Aorta (tissue), 5 donors: ENCODE measurements at regions not wholly inside any gene's neighbourhood (a gene's known extent, or its start where the extent isn't known, plus 50 kb on each side); places are given as distances from the start of the nearest gene placed in this dataset.
"Not testable (repeated sequence)": the region's sequence is repeated elsewhere in the genome, so short reads cannot be mapped to it uniquely, and the experiment has no call there.

Experiments
- ATAC-seq: fragments of 200-7000 bp; cut with Tn5 transposase; one replicate; pipeline ENCODE4 v1.9.1; 2022; ENCODE audit warnings: moderate library complexity; ENCODE audit not compliant: low FRiP score
- DNase-seq, 2 donors: peaks; one replicate each; pipeline ENCODE4 v3.0.0-alpha.2; 2020
- H3K27ac ChIP-seq, 2 donors: one replicate each; pipeline ENCODE4 v1.5.1; 2013; ENCODE audit warnings: low read length in 2 of 2, mild to moderate bottlenecking in 2 of 2, moderate library complexity in 2 of 2, control low read depth in 1 of 2, inconsistent platforms in 1 of 2, low read depth in 1 of 2
- H3K27me3 ChIP-seq, 2 donors: one replicate each; pipeline ENCODE4 v1.6.1; 2013; ENCODE audit warnings: control low read depth in 1 of 2, low read length in 1 of 2, mild to moderate bottlenecking in 1 of 2, moderate library complexity in 1 of 2; ENCODE audit not compliant: insufficient read depth in 2 of 2, control insufficient read depth in 1 of 2
- H3K36me3 ChIP-seq, 2 donors: one replicate each; pipeline ENCODE4 v1.6.1; 2013; ENCODE audit warnings: control low read depth in 1 of 2, low read length in 1 of 2, mild to moderate bottlenecking in 1 of 2; ENCODE audit not compliant: insufficient read depth in 2 of 2, control insufficient read depth in 1 of 2
- H3K4me1 ChIP-seq, 2 donors: one replicate each; pipeline ENCODE4 v1.6.1; 2013; ENCODE audit warnings: low read length in 2 of 2, control low read depth in 1 of 2, mild to moderate bottlenecking in 1 of 2, moderate library complexity in 1 of 2; ENCODE audit not compliant: insufficient read depth in 2 of 2, control insufficient read depth in 1 of 2
- H3K4me3 ChIP-seq, 2 donors: one replicate each; pipeline ENCODE4 v1.5.1; 2013; ENCODE audit warnings: low read length in 2 of 2, control low read depth in 1 of 2, mild to moderate bottlenecking in 1 of 2
- H3K9me3 ChIP-seq: one replicate; pipeline ENCODE4 v1.6.1; 2013; ENCODE audit warnings: mild to moderate bottlenecking, low read length; ENCODE audit not compliant: control insufficient read depth
- WGBS, 2 donors: extraction: QIAGEN DNeasy Blood & Tissue Kit; methylation state at CpG; one replicate each; pipeline ENCODE4 v1.1.7; 2013; 5-methylcytosine and 5-hydroxymethylcytosine counted together
- intact Hi-C, 2 donors: fragments of 100-400 bp; cut with DNase I; formaldehyde crosslinking; loops; one replicate each; pipeline versions ENCODE4 v1.14.2 to v1.15.0; 2022
- donor health status: healthy with polysubstance abuse.
- donor health status: Bipolar disorder and iron deficiency.
- donor health status: DM: no; HTN: no; CAD: no.
- donor health status: DM: no; HTN: no; CAD: no.
- donor health status: DM: yes; HTN: yes; CAD: no.

GRCh38 chr4:13731019-13731418 lies 103.5 kb upstream of the BOD1L1 start:
- Histone ChIP-seq H3K27ac (no peak overlapping the region), H3K4me1 (no peaks in the 10 kb centered on the region), H3K9me3 (no peaks in the 10 kb centered on the region), H3K27me3 (no peaks in the 10 kb centered on the region), H3K36me3 (no peaks in the 10 kb centered on the region), H3K4me3 (no peak overlapping the region)
- 94 to 100% methylated on average over 1 of the region's 1 CpG for WGBS, 2 donors
- intact Hi-C loops = no loop called here
- no peak for DNase-seq
- no peak for ATAC-seq

GRCh38 chr4:13733817-13734216 lies 106.3 kb upstream of the BOD1L1 start:
- H3K36me3 ChIP-seq = no peaks in the 10 kb centered on the region
- no peak overlapping the region for H3K27ac ChIP-seq
- DNase-seq (no peak), ATAC-seq (no peak)
- H3K4me3 ChIP-seq = no peak overlapping the region
- WGBS, 2 donors = 28 to 48% methylated on average over 1 of the region's 1 CpG
- H3K9me3 ChIP-seq = no peaks in the 10 kb centered on the region
- H3K27me3 ChIP-seq = no peaks in the 10 kb centered on the region
- intact Hi-C loops = no loop called here
- no peaks in the 10 kb centered on the region for H3K4me1 ChIP-seq

DNA sequence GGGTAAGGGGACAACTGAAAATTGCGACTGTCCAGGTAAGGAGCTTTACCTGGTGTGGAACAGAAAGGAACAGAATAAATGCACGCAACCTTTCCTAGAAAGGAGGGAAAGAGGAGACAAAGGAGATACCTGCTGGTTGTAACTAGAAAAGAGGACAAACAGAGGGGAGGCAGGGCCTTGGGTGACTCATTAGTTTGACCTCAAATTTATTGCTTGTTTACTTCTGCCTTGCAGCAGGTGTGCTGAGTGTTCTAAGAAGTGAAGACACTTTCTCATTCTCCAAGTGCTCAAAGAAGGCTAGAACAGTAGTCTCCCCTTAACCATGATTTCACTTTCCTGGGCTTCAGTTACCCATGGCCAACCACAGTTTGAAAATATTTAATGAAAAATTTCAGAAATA lies 123.1 kb upstream of the BOD1L1 start:
- Histone ChIP-seq H3K27me3 (no peaks in the 10 kb centered on the region), H3K27ac (no peak overlapping the region), H3K4me3 (no peak overlapping the region), H3K4me1 (no peaks in the 10 kb centered on the region), H3K36me3 (no peaks in the 10 kb centered on the region), H3K9me3 (peaks cover under 1% of the 10 kb centered on the region)
- WGBS, 2 donors = 54 to 68% methylated on average over 2 of the region's 2 CpGs
- no peak for ATAC-seq
- intact Hi-C loops = no loop called here
- no peak for DNase-seq

DNA sequence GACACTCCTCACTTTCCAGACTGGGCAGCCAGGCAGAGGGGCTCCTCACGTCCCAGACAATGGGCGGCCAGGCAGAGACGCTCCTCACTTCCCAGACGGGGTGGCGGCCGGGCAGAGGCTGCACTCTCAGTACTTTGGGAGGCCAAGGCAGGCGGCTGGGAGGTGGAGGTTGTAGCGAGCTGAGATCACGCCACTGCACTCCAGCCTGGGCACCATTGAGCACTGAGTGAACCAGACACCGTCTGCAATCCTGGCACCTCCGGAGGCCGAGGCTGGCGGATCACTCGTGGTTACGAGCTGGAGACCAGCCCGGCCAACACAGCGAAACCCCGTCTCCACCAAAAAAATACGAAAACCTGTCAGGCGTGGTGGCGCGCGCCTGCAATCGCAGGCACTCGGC lies 134.1 kb upstream of the BOD1L1 start:
- DNase-seq, H3K36me3 ChIP-seq, H3K4me3 ChIP-seq, intact Hi-C loops, H3K27me3 ChIP-seq, H3K27ac ChIP-seq, ATAC-seq, H3K4me1 ChIP-seq, H3K9me3 ChIP-seq: not testable (repeated sequence)
- WGBS, 2 donors = 91% methylated on average over 23 to 25 of the region's 25 CpGs

DNA sequence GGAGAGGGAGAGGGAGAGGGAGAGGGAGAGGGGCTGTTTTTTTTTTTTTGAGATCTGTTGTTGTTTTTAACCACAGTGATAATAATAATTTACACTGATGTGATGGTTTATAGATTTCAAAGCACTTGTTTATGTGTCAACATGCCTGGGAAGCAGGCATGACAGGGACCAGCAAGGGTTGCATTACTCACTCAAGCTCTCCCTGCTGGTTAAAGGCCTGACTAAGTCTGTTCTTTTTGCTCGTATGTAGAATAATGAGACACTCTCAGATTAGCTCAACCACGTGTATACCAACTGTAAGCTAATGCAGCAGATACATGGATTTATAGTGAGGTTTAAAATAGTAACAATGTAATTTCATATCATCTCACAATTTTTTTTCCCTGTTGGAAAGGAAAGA lies 134.6 kb upstream of the BOD1L1 start:
- intact Hi-C loops = no loop called here
- ATAC-seq = no peak
- 84 to 85% methylated on average over 2 of the region's 2 CpGs for WGBS, 2 donors

GRCh38 chr4:13763707-13764106 lies 136.2 kb upstream of the BOD1L1 start:
- intact Hi-C loops = no loop called here
- Histone ChIP-seq H3K27me3 (no peaks in the 10 kb centered on the region), H3K4me1 (no peaks in the 10 kb centered on the region), H3K9me3 (no peaks in the 10 kb centered on the region), H3K36me3 (no peaks in the 10 kb centered on the region), H3K27ac (no peak overlapping the region), H3K4me3 (no peak overlapping the region)
- 82 to 85% methylated on average over 1 of the region's 1 CpG for WGBS, 2 donors
- no peak for ATAC-seq
- DNase-seq = no peak

More for the DNA sequence above, 134.6 kb upstream of the BOD1L1 start:
- DNase-seq = no peak
- H3K4me3 ChIP-seq = no peak overlapping the region
- H3K9me3 ChIP-seq = no peaks in the 10 kb centered on the region
- H3K27me3 ChIP-seq = no peaks in the 10 kb centered on the region
- no peaks in the 10 kb centered on the region for H3K4me1 ChIP-seq
- no peak overlapping the region for H3K27ac ChIP-seq
- H3K36me3 ChIP-seq = no peaks in the 10 kb centered on the region

- Histone ChIP-seq H3K27me3 (no peaks in the 10 kb centered on the region), H3K27ac (no peak overlapping the region), H3K9me3 (no peaks in the 10 kb centered on the region), H3K36me3 (no peaks in the 10 kb centered on the region), H3K4me1 (no peaks in the 10 kb centered on the region), H3K4me3 (no peak overlapping the region)
- 46 to 55% methylated on average over 4 of the region's 4 CpGs for WGBS, 2 donors
- intact Hi-C loops = no loop called here
- DNase-seq = no peak
- ATAC-seq = no peak
Observed at GRCh38 chr4:13765539-13765938, 138.0 kb upstream of the BOD1L1 start.

DNA sequence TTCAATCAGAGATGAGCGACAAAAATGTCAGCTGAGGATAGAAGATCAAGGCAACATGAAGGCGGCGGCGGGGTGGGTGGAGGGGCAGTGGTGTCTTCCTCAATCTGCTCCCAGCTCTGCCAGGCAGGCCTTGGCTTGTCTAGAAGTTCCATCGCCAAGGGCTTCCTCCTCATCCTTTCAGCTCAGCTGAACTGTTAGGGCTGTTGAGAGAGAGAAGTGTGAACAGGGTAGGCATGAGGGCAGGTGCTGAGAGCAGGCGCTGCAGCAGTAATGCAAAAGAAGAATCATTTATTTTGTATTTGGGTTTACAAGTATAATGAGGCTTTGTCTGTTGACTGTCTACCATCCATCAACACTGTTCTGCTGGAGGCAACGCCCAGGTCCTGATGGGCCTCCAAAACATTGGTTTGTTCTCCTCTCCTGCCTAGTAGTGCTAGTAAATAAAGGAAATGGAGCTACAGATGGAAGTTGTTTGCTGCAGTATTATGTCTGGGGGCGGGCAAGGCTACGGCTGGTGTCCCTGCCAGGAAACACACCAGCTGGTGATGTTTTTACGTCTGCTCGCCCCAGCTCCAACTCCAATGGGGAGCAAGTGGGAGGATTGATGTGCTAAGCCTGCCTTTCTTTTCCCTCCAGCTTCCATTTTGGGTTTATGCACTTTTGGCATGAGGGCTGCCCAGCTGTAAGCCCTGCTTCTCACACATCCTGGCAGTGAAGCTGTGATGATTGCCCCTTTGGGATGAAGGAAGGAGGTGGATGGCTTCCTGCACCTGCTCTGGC lies 139.4 kb upstream of the BOD1L1 start:
- Histone ChIP-seq H3K9me3 (no peaks in the 10 kb centered on the region), H3K4me1 (no peaks in the 10 kb centered on the region), H3K4me3 (no peak overlapping the region), H3K27ac (no peak overlapping the region), H3K36me3 (no peaks in the 10 kb centered on the region), H3K27me3 (no peaks in the 10 kb centered on the region)
- no peak for DNase-seq
- intact Hi-C loops = no loop called here
- no peak for ATAC-seq
- 68 to 71% methylated on average over 11 of the region's 11 CpGs for WGBS, 2 donors

- DNase-seq = no peak
- ATAC-seq = no peak
- Histone ChIP-seq H3K9me3 (peaks cover 3% of the 10 kb centered on the region), H3K4me1 (no peaks in the 10 kb centered on the region), H3K4me3 (no peak overlapping the region), H3K27me3 (no peaks in the 10 kb centered on the region), H3K27ac (no peak overlapping the region), H3K36me3 (no peaks in the 10 kb centered on the region)
- WGBS, 2 donors = 36 to 41% methylated on average over 1 of the region's 1 CpG
- intact Hi-C loops = no loop called here
Observed at GRCh38 chr4:13777341-13777740, 149.8 kb upstream of the BOD1L1 start.
